Stimulated activated CD8-positive, alpha-beta memory T cell treated with anti-CD3 and anti-CD28 coated beads, Interleukin-2, amount 100 ng/mL, for 1 hour (primary cell): ENCODE measurements at regions not wholly inside any gene's neighbourhood (a gene's known extent, or its start where the extent isn't known, plus 50 kb on each side); places are given as distances from the start of the nearest gene placed in this dataset.

Experiments used
- DNase-seq, 2 donors: peaks; one replicate each; pipeline ENCODE4 v3.0.0-alpha.2; 2020; ENCODE audit warnings: low read depth in 2 of 2

GRCh38 chr15:77764095-77764494 lies 131.4 kb upstream of the LINGO1 start:
- DNase-seq = no peak

- DNase-seq = no peak
Observed at GRCh38 chr15:77762747-77763355, 130.1 kb upstream of the LINGO1 start.

DNA sequence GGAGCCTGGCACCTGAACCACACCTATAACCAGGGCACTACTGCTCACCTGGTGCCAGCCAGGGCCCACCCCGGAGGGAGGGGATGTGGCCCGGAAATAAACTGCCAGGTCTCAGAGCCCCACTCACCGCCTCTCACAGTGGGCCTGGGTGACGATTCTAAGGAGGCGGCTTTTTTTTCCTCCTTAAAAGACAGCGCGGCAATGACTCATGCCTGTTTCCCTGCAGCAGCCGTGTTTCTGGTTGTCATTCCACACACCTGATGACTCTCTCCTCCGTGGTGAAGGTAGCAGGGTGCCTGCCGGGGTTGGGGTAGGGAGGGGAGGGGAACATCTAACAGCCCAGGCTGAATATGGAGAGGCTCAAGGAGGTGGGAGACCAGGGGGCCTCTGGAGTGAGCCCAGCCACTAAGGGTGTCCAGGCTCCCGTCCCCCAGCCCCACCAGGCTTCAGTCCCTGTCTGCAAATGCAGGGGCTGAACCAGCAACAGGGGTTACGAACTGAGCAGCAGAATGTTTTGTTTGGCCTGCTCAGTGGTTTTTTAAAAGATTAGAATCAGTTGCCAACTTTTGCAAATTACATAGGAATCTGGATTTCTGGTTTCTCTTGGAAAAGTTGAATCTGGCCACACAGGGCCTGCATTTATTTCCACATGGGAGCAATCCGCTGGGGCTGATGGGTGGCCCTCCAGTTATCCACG lies 127.3 kb upstream of the LINGO1 start:
- DNase-seq = no peak

GRCh38 chr15:77753939-77754338 lies 121.2 kb upstream of the LINGO1 start:
- no peak for DNase-seq

DNA sequence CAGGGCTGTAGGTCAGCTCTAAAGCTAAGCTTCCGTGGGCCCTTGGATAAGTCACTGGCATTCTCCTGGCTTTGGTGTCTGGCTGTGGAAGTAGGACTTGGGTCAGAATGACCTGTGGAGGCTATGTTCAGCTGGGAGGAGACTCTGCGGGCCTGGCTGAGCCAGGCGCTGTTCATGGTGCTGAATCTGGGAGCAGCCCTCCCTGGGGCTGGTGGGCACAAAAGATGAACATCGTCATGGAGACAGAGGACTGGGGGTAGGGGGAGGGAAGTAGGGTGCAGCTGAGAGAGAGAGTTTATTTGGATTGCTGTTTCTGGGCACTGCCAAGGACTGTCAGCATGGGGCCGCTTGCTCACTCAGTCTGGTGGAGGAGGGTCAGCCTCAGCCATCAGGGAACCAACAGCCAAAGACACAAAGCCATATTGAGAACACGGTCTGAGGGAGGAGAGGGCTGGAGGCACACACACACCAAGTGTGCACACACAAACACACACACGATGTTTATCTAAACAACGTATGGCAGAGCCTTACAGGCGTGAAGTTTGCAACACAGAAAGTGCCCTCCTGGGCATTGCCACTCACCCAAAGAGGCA lies 120.7 kb upstream of the LINGO1 start:
- no peak for DNase-seq

DNA sequence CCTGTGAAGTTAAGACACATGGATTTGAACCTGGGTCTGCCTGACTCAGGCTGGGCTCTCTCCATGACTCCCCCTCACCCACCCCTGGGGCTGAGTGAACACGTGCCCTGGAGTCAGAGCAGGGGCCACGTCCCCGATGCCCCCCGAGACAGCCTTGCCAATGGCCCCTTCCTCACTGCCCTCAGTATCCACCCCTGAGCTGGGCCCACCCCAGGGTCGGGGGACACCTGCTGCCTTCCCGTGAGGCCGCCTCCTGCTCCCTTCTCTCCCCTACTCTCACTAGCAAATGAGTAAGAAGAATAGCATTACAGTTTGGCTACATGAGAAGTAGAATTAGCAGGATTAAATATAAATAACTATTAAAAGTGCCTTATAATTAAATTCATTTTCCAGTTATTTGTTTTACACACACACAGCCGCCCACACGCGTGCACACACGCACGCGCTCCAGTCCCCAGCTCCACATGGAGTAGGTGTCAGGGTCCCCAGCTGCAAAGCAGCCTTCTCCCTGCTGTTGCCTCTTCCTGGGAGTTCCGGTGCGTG lies 117.4 kb upstream of the LINGO1 start:
- no peak for DNase-seq

GRCh38 chr15:77749236-77749997 lies 116.7 kb upstream of the LINGO1 start:
- DNase-seq = no peak

DNA sequence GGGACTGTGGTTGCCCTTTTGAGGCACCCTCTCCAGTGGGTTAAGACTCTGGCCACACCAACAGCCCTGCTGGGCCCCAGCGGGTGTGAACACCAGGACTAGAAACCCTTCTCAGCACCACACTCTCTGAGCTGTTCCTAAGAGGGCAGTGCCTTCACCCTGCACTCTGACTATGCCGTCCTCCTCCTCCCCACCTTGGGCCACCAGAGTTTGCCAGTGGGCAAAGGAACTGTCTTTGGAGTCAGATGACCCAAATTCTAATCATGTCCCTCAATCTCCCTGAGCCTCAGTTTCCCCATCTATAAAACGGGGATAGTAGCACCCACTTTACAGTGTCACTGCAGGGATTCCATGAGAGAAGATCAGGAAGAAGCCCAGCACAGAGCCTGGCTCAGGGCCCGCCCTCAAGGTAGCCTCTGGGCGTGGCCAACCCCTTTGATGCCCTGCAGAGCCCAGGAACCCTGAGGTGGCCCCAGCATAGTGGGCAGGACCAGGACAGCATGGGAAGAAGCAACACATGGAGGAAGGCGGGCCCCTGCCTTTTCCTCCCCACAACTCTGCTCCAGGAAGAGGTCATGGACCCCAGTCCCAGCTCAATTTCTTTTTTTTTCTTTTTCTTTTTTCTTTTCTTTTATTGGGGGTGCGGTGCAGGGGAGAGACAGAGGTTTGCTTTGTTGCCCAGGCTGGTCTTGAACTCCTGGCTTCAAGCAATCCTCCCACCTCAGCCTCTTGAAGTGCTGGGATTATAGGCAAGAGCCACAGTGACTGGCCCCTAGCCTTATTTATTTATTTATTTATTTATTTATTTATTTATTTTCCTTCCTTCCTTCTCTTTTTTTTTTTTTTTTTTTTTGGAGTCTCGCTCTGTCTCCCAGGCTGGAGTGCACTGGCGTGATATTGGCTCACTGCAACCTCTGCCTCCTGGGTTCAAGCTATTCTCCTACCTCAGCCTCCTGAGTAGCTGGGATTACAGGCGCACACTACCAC lies 115.7 kb upstream of the LINGO1 start:
- no peak for DNase-seq

DNA sequence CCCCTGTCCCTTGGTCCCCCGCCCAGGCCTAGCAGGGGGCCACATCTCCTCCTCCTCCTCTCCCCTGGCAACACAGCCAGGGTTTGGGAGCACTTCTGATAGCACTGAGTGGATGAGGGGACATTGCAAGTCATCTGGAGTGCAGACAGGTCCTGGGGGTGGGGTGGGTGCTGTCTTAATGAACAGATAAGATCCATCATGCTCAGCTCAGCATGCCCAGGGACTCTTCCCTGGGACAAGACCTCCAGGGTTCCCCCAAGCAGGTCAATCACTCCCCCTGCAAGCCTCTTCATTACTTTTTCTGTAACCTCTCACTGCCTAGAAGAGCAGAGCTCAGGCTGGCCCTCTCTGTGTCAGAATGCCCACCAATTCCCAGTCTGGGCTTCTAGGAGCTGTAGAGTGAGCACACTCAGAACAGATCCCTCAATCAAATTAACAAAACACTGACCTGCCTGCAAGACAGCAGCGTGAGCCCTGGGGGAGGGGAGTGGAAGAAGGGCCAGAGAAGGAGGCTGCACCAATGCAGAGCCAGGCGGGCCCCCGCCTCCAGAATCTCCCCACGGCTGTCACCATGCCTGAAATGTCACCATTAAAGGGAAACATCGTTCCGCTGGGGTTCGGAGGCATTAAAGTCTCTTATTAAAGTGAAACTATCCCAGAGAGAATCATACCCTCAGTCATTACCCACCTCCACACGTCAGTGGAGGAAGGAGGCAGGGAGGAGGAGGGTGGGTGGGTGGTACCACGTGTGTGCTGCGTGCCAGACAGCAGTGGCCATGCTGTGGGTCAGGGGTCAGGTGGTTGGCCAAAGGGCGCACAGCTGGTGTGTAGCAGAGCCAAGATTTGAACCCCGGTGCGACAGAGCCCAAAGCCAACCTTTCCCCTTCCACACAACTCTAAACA lies 114.7 kb upstream of the LINGO1 start:
- no peak for DNase-seq

- no peak for DNase-seq
Observed at GRCh38 chr15:77746254-77747174, 113.8 kb upstream of the LINGO1 start.

DNA sequence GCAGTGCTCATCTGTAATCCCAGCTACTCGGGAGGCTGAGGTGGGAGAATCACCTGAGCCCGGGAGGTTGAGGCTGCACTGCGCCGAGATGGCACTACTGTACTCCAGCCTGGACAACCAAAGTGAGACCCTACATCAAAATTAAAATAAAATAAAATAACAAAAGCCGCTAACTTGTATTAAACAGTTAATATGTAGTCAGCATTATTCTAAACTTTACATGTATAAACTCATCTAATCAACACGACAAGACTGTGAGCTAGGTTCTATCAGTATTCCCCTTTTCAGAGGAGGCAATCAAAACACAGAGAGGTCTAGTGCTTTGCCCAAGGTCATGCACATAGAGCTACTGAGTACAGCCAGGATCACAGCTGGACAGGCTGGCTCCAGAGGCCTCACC lies 111.7 kb upstream of the LINGO1 start:
- DNase-seq = no peak

DNA sequence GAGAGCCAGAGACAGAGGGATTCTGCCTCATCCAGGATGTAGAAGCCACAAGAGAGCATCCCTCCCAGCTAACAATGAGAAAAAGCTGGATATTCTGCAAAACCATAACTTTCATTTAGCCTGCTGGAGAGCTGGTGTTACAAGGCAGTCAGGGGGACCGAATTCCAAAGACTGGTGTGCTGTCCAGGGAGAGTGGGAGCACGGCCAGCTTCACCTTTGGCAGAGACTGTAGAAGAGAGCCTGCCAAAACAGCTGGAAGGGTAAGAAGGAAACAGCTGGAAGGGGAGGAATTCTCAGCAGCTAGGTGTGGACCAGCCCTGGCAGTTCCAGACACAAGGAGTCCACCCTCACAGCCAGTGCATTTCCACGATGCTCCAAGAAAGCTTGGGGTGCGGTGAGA lies 109.9 kb upstream of the LINGO1 start:
- no peak for DNase-seq

- DNase-seq = no peak
Observed at GRCh38 chr15:77742127-77742526, 109.4 kb upstream of the LINGO1 start.

DNA sequence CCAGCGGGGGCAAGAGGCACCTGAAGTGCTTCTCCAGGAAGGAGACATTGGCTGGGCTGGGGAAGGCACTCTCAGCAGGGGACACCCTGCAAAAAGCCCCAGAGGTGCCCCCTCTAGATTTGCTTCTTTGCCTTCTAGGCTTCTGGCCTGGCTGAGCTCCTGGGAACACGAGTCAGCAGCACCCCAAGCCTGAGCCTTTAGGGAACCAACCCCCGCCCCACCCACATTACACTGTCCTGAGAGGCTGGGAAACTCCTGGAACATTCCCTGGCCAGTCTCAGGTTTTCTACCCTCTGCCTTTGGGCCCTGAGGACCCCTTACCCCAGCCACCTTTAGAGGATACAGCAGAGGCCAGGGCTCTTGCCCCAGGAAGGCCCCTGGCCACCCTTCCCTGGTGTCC lies 108.4 kb upstream of the LINGO1 start:
- no peak for DNase-seq

DNA sequence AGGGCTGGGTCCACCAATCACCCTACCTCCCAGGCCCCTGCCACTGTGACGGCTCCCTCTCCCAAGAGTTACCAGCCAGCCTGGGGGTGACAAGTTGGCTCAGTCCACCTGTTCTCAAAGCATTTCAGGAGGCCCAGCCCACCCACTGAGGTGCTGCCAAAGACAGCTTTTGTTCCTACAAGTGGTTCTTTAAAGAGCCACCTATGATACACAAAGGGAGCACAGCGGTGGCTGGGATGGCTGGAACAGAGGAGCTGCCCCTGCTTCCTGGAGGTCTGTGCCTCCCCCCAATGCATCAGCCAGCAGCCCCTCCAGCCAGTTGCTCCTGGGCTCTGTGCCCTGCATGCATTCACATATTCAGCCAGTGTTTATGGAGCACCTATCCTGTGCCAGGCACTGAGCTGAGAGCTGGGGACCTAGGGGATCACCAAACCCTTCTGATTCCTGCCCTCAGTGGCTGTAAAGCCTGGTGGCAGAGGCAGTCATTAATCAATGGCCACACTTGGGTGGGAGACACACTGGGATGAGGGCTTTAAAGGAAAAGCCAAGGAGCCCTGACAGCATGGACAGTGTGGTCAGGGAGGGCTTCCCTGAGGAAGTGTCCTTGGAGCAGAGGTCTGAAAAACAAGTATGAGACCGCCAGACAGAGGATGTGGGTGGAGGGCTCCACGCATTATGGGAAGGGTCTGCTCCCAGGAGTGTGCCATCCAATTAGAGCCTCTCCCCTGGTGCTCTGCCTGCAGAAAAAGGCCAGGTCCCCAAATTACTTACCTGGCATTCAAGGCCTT lies 107.1 kb upstream of the LINGO1 start:
- no peak for DNase-seq

- no peak for DNase-seq
Observed at GRCh38 chr15:77738441-77739302, 106.0 kb upstream of the LINGO1 start.

DNA sequence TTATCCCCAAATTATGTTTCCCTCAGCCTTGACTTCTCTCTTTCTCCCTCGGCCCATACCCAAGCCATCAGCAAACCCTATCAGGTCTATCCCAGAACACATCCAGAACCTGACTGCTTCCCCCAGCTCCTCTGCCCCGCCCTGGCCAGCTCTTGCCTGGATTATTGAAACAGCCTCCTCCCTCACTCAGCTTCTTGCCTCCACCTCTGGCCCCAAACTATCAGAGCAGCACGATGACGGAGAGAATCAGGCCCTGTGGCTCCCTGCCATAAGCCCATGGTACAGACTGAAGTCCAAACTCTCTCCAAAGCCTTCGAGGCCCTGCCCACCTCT lies 105.3 kb upstream of the LINGO1 start:
- DNase-seq = no peak
